SU-DHL-6 (cell line): ENCODE measurements at regions not wholly inside any gene's neighbourhood (a gene's known extent, or its start where the extent isn't known, plus 50 kb on each side); places are given as distances from the start of the nearest gene placed in this dataset.

Experiments used
- CTCF ChIP-seq: fragments of 200-600 bp; sonication (generic); IDR thresholded peaks from one replicate; pipeline ENCODE4 v1.5.1; 2017; ENCODE audit warnings: antibody characterized with exemption, mild to moderate bottlenecking, low read length, moderate library complexity; ENCODE audit not compliant: insufficient read depth, poor library complexity, severe bottlenecking
- EZH2phosphoT487 ChIP-seq: fragments of 200-600 bp; sonication (generic), shearing (Covaris generic); conservative IDR thresholded peaks from 2 replicates; pipeline ENCODE4 v1.6.1; 2018; ENCODE audit warnings: mild to moderate bottlenecking, antibody characterized with exemption, low read length, moderate library complexity, mixed read lengths

GRCh38 chr2:5923957-5924945 lies 232.1 kb downstream of the SOX11 start:
- TF ChIP-seq CTCF = no peak
- TF ChIP-seq EZH2phosphoT487 = no peak
